H9 (cell line): ENCODE measurements at regions not wholly inside any gene's neighbourhood (a gene's known extent, or its start where the extent isn't known, plus 50 kb on each side); places are given as distances from the start of the nearest gene placed in this dataset.

ENCODE experiments used
- DNase-seq: peaks from one replicate; pipeline ENCODE4 v3.0.0-alpha.2; 2017
- H2AFZ ChIP-seq: one replicate; pipeline ENCODE4 v1.6.1; 2013; ENCODE audit warnings: mild to moderate bottlenecking, low read length, control low read depth, moderate library complexity
- H2AK5ac ChIP-seq: 2 replicates; pipeline ENCODE4 v1.6.1; 2013; ENCODE audit warnings: low read length, control low read depth, mixed read lengths; ENCODE audit not compliant: insufficient read length
- H2BK120ac ChIP-seq: one replicate; pipeline ENCODE4 v1.6.1; 2013; ENCODE audit warnings: low read depth, mild to moderate bottlenecking, low read length, control low read depth, inconsistent platforms; ENCODE audit not compliant: poor library complexity, severe bottlenecking
- H2BK12ac ChIP-seq: 2 replicates; pipeline ENCODE4 v1.6.1; 2013; ENCODE audit warnings: low read length, control low read depth, mixed read lengths, low read depth; ENCODE audit not compliant: insufficient read length
- H2BK15ac ChIP-seq: 2 replicates; pipeline ENCODE4 v1.6.1; 2013; ENCODE audit warnings: low read depth, low read length, control low read depth
- H2BK20ac ChIP-seq: one replicate; pipeline ENCODE4 v1.6.1; 2013; ENCODE audit warnings: low read depth, mild to moderate bottlenecking, low read length, control low read depth, inconsistent platforms; ENCODE audit not compliant: poor library complexity, severe bottlenecking
- H2BK5ac ChIP-seq: 2 replicates; pipeline ENCODE4 v1.6.1; 2013; ENCODE audit warnings: low read length, control low read depth, mixed read lengths; ENCODE audit not compliant: insufficient read length
- H3K14ac ChIP-seq: 2 replicates; pipeline ENCODE4 v1.6.1; 2013; ENCODE audit warnings: low read length, control low read depth; ENCODE audit not compliant: insufficient read depth
- H3K18ac ChIP-seq: 2 replicates; pipeline ENCODE4 v1.6.1; 2013; ENCODE audit warnings: low read depth, mild to moderate bottlenecking, mixed read lengths, low read length, control low read depth; ENCODE audit not compliant: insufficient read length
- H3K23ac ChIP-seq: 2 replicates; pipeline ENCODE4 v1.6.1; 2013; ENCODE audit warnings: low read length, control low read depth, mixed read lengths, low read depth; ENCODE audit not compliant: insufficient read length
- H3K23me2 ChIP-seq: 2 replicates; pipeline ENCODE4 v1.6.1; 2013; ENCODE audit warnings: low read depth, mild to moderate bottlenecking, mixed read lengths, low read length, control low read depth; ENCODE audit not compliant: insufficient read length, poor library complexity, severe bottlenecking
- H3K27ac ChIP-seq: 2 replicates; pipeline ENCODE4 v1.5.1; 2013; ENCODE audit warnings: low read length, control low read depth, mixed read lengths, low read depth; ENCODE audit not compliant: insufficient read length
- H3K27me3 ChIP-seq: 2 replicates; pipeline ENCODE4 v1.6.1; 2013; ENCODE audit warnings: low read length, control low read depth, inconsistent platforms; ENCODE audit not compliant: insufficient read depth
- H3K4ac ChIP-seq: 2 replicates; pipeline ENCODE4 v1.6.1; 2013; ENCODE audit warnings: low read depth, mild to moderate bottlenecking, control low read depth, inconsistent platforms, low read length, moderate library complexity
- H3K4me1 ChIP-seq: 2 replicates; pipeline ENCODE4 v1.6.1; 2013; ENCODE audit warnings: low read length, control low read depth, inconsistent platforms; ENCODE audit not compliant: insufficient read depth
- H3K4me2 ChIP-seq: 2 replicates; pipeline ENCODE4 v1.6.1; 2013; ENCODE audit warnings: low read length, control low read depth, mixed read lengths; ENCODE audit not compliant: insufficient read length, insufficient read depth
- H3K56ac ChIP-seq: 2 replicates; pipeline ENCODE4 v1.6.1; 2013; ENCODE audit warnings: low read depth, mild to moderate bottlenecking, mixed read lengths, low read length, control low read depth; ENCODE audit not compliant: insufficient read length
- H3K79me1 ChIP-seq: 2 replicates; pipeline ENCODE4 v1.6.1; 2013; ENCODE audit warnings: low read depth, mild to moderate bottlenecking, moderate library complexity, low read length, control low read depth, inconsistent platforms; ENCODE audit not compliant: insufficient read depth, poor library complexity, severe bottlenecking
- H3K79me2 ChIP-seq: 2 replicates; pipeline ENCODE4 v1.6.1; 2013; ENCODE audit warnings: low read length, control low read depth, inconsistent platforms; ENCODE audit not compliant: insufficient read depth
- H3K9ac ChIP-seq: 2 replicates; pipeline ENCODE4 v1.6.1; 2013; ENCODE audit warnings: low read length, control low read depth, mixed read lengths; ENCODE audit not compliant: insufficient read length; ENCODE audit errors: extremely low read depth
- H3K9me3 ChIP-seq: one replicate; pipeline ENCODE4 v1.6.1; 2013; ENCODE audit warnings: low read depth, low read length, inconsistent platforms; ENCODE audit not compliant: control insufficient read depth
- H3T11ph ChIP-seq: one replicate; pipeline ENCODE4 v1.6.1; 2013; ENCODE audit warnings: mild to moderate bottlenecking, low read length, control low read depth, inconsistent platforms
- H4K20me1 ChIP-seq: one replicate; pipeline ENCODE4 v1.6.1; 2013; ENCODE audit not compliant: control insufficient read depth, insufficient read length, insufficient read depth
- H4K5ac ChIP-seq: 2 replicates; pipeline ENCODE4 v1.6.1; 2013; ENCODE audit warnings: low read depth, mild to moderate bottlenecking, mixed read lengths, low read length, control low read depth; ENCODE audit not compliant: insufficient read length
- H4K8ac ChIP-seq: replicated peaks from 2 replicates; pipeline ENCODE4 v1.6.1; 2013; ENCODE audit warnings: low read length, control low read depth, mixed read lengths, low read depth; ENCODE audit not compliant: insufficient read length
- H4K91ac ChIP-seq: 2 replicates; pipeline ENCODE4 v1.6.1; 2013; ENCODE audit warnings: low read depth, mild to moderate bottlenecking, moderate library complexity, mixed read lengths, low read length, control low read depth; ENCODE audit not compliant: insufficient read length
- H3K27ac Mint-ChIP-seq, 3 experiments: 2 replicates in 2 of 3; 3 replicates in 1 of 3; pipeline ENCODE4 v1.8.0; 2020 to 2021; ENCODE audit warnings: mixed read lengths in 3 of 3, mild to moderate bottlenecking in 1 of 3, moderate library complexity in 1 of 3
- H3K27me3 Mint-ChIP-seq: 2 replicates; pipeline ENCODE4 v1.8.0; 2021; ENCODE audit warnings: low read depth, mild to moderate bottlenecking, moderate library complexity, mixed read lengths
- H3K36me3 Mint-ChIP-seq, 3 experiments: 2 replicates in 2 of 3; 3 replicates in 1 of 3; pipeline ENCODE4 v1.8.0; 2020 to 2021; ENCODE audit warnings: low read depth in 3 of 3, mixed read lengths in 3 of 3; ENCODE audit not compliant: insufficient read depth in 1 of 3
- H3K4me1 Mint-ChIP-seq, 2 experiments: 2 replicates each; pipeline ENCODE4 v1.8.0; 2020; ENCODE audit warnings: mixed read lengths in 2 of 2
- H3K4me3 Mint-ChIP-seq, 2 experiments: 2 replicates in 1 of 2; 3 replicates in 1 of 2; pipeline ENCODE4 v1.8.0; 2020 to 2021; ENCODE audit warnings: mild to moderate bottlenecking in 2 of 2, mixed read lengths in 2 of 2, moderate library complexity in 1 of 2
- H3K9me3 Mint-ChIP-seq, 2 experiments: 2 replicates in 1 of 2; 3 replicates in 1 of 2; pipeline ENCODE4 v1.8.0; 2020; ENCODE audit warnings: mild to moderate bottlenecking in 2 of 2, mixed read lengths in 2 of 2, moderate library complexity in 1 of 2
- WGBS: extraction: QIAGEN DNeasy Blood & Tissue Kit; methylation state at CpG from one replicate; pipeline ENCODE4 v1.1.7; 2013; ENCODE audit warnings: missing lambda C conversion rate, low lambda C conversion rate, mixed read lengths; ENCODE audit not compliant: insufficient read length; ENCODE audit errors: extremely low coverage; 5-methylcytosine and 5-hydroxymethylcytosine counted together
- TF ChIP-seq, protein P1 (sequence below): fragments of 200-600 bp; sonication (generic); conservative IDR thresholded peaks from 3 replicates; pipeline ENCODE4 v1.8.0; 2021; ENCODE audit warnings: antibody characterized with exemption, mild to moderate bottlenecking

GRCh38 chr1:36722871-36723270, 240.2 kb upstream of the CSF3R start:
- Histone ChIP-seq H3K4me2 (no peak overlapping the region), H2BK12ac (no peak overlapping the region), H2BK15ac (no peak overlapping the region), H4K5ac (no peak overlapping the region), H2AK5ac (no peak overlapping the region), H2BK120ac (no peak overlapping the region), H4K91ac (no peak overlapping the region), H3T11ph (no peak overlapping the region), H3K9me3 (no peaks in the 10 kb centered on the region), H3K79me2 (no peaks in the 10 kb centered on the region), H3K9ac (no peak overlapping the region), H3K18ac (no peak overlapping the region), H3K27me3 (no peaks in the 10 kb centered on the region; the same call in 1 of the 2 replicates), H3K23ac (no peak overlapping the region), H4K8ac (no peak overlapping the region), H3K4me1 (no peaks in the 10 kb centered on the region), H3K27ac (no peak overlapping the region), H2AFZ (no peak overlapping the region), H2BK20ac (no peak overlapping the region), H3K14ac (no peak overlapping the region), H3K23me2 (no peaks in the 10 kb centered on the region), H3K79me1 (no peaks in the 10 kb centered on the region), H3K56ac (no peak overlapping the region), H4K20me1 (no peaks in the 10 kb centered on the region), H2BK5ac (no peak overlapping the region), H3K4ac (no peak overlapping the region)
- Mint-ChIP-seq H3K27ac (no peak overlapping the region), H3K4me3 (no peak overlapping the region), H3K36me3 (no peaks in the 10 kb centered on the region), H3K9me3 (no peaks in the 10 kb centered on the region), H3K4me1 (peaks cover 5 to 9% of the 10 kb centered on the region in 2 experiments), H3K27me3 (peaks cover 30% of the 10 kb centered on the region)
- no CpG with 5 or more reads among the region's 5 CpGs for WGBS
- TF ChIP-seq, protein P1, sequence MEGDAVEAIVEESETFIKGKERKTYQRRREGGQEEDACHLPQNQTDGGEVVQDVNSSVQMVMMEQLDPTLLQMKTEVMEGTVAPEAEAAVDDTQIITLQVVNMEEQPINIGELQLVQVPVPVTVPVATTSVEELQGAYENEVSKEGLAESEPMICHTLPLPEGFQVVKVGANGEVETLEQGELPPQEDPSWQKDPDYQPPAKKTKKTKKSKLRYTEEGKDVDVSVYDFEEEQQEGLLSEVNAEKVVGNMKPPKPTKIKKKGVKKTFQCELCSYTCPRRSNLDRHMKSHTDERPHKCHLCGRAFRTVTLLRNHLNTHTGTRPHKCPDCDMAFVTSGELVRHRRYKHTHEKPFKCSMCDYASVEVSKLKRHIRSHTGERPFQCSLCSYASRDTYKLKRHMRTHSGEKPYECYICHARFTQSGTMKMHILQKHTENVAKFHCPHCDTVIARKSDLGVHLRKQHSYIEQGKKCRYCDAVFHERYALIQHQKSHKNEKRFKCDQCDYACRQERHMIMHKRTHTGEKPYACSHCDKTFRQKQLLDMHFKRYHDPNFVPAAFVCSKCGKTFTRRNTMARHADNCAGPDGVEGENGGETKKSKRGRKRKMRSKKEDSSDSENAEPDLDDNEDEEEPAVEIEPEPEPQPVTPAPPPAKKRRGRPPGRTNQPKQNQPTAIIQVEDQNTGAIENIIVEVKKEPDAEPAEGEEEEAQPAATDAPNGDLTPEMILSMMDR = no peak
- DNase-seq = no peak
